H9 (cell line): ENCODE measurements at regions not wholly inside any gene's neighbourhood (a gene's known extent, or its start where the extent isn't known, plus 50 kb on each side); places are given as distances from the start of the nearest gene placed in this dataset.

ENCODE experiments used
- DNase-seq: peaks from one replicate; pipeline ENCODE4 v3.0.0-alpha.2; 2017
- H2AFZ ChIP-seq: one replicate; pipeline ENCODE4 v1.6.1; 2013; ENCODE audit warnings: mild to moderate bottlenecking, low read length, control low read depth, moderate library complexity
- H2AK5ac ChIP-seq: 2 replicates; pipeline ENCODE4 v1.6.1; 2013; ENCODE audit warnings: low read length, control low read depth, mixed read lengths; ENCODE audit not compliant: insufficient read length
- H2BK120ac ChIP-seq: one replicate; pipeline ENCODE4 v1.6.1; 2013; ENCODE audit warnings: low read depth, mild to moderate bottlenecking, low read length, control low read depth, inconsistent platforms; ENCODE audit not compliant: poor library complexity, severe bottlenecking
- H2BK12ac ChIP-seq: 2 replicates; pipeline ENCODE4 v1.6.1; 2013; ENCODE audit warnings: low read length, control low read depth, mixed read lengths, low read depth; ENCODE audit not compliant: insufficient read length
- H2BK15ac ChIP-seq: 2 replicates; pipeline ENCODE4 v1.6.1; 2013; ENCODE audit warnings: low read depth, low read length, control low read depth
- H2BK20ac ChIP-seq: one replicate; pipeline ENCODE4 v1.6.1; 2013; ENCODE audit warnings: low read depth, mild to moderate bottlenecking, low read length, control low read depth, inconsistent platforms; ENCODE audit not compliant: poor library complexity, severe bottlenecking
- H2BK5ac ChIP-seq: 2 replicates; pipeline ENCODE4 v1.6.1; 2013; ENCODE audit warnings: low read length, control low read depth, mixed read lengths; ENCODE audit not compliant: insufficient read length
- H3K14ac ChIP-seq: 2 replicates; pipeline ENCODE4 v1.6.1; 2013; ENCODE audit warnings: low read length, control low read depth; ENCODE audit not compliant: insufficient read depth
- H3K18ac ChIP-seq: 2 replicates; pipeline ENCODE4 v1.6.1; 2013; ENCODE audit warnings: low read depth, mild to moderate bottlenecking, mixed read lengths, low read length, control low read depth; ENCODE audit not compliant: insufficient read length
- H3K23ac ChIP-seq: 2 replicates; pipeline ENCODE4 v1.6.1; 2013; ENCODE audit warnings: low read length, control low read depth, mixed read lengths, low read depth; ENCODE audit not compliant: insufficient read length
- H3K23me2 ChIP-seq: 2 replicates; pipeline ENCODE4 v1.6.1; 2013; ENCODE audit warnings: low read depth, mild to moderate bottlenecking, mixed read lengths, low read length, control low read depth; ENCODE audit not compliant: insufficient read length, poor library complexity, severe bottlenecking
- H3K27ac ChIP-seq: 2 replicates; pipeline ENCODE4 v1.5.1; 2013; ENCODE audit warnings: low read length, control low read depth, mixed read lengths, low read depth; ENCODE audit not compliant: insufficient read length
- H3K27me3 ChIP-seq: 2 replicates; pipeline ENCODE4 v1.6.1; 2013; ENCODE audit warnings: low read length, control low read depth, inconsistent platforms; ENCODE audit not compliant: insufficient read depth
- H3K4ac ChIP-seq: 2 replicates; pipeline ENCODE4 v1.6.1; 2013; ENCODE audit warnings: low read depth, mild to moderate bottlenecking, control low read depth, inconsistent platforms, low read length, moderate library complexity
- H3K4me1 ChIP-seq: 2 replicates; pipeline ENCODE4 v1.6.1; 2013; ENCODE audit warnings: low read length, control low read depth, inconsistent platforms; ENCODE audit not compliant: insufficient read depth
- H3K4me2 ChIP-seq: 2 replicates; pipeline ENCODE4 v1.6.1; 2013; ENCODE audit warnings: low read length, control low read depth, mixed read lengths; ENCODE audit not compliant: insufficient read length, insufficient read depth
- H3K56ac ChIP-seq: 2 replicates; pipeline ENCODE4 v1.6.1; 2013; ENCODE audit warnings: low read depth, mild to moderate bottlenecking, mixed read lengths, low read length, control low read depth; ENCODE audit not compliant: insufficient read length
- H3K79me1 ChIP-seq: 2 replicates; pipeline ENCODE4 v1.6.1; 2013; ENCODE audit warnings: low read depth, mild to moderate bottlenecking, moderate library complexity, low read length, control low read depth, inconsistent platforms; ENCODE audit not compliant: insufficient read depth, poor library complexity, severe bottlenecking
- H3K79me2 ChIP-seq: 2 replicates; pipeline ENCODE4 v1.6.1; 2013; ENCODE audit warnings: low read length, control low read depth, inconsistent platforms; ENCODE audit not compliant: insufficient read depth
- H3K9ac ChIP-seq: 2 replicates; pipeline ENCODE4 v1.6.1; 2013; ENCODE audit warnings: low read length, control low read depth, mixed read lengths; ENCODE audit not compliant: insufficient read length; ENCODE audit errors: extremely low read depth
- H3K9me3 ChIP-seq: one replicate; pipeline ENCODE4 v1.6.1; 2013; ENCODE audit warnings: low read depth, low read length, inconsistent platforms; ENCODE audit not compliant: control insufficient read depth
- H3T11ph ChIP-seq: one replicate; pipeline ENCODE4 v1.6.1; 2013; ENCODE audit warnings: mild to moderate bottlenecking, low read length, control low read depth, inconsistent platforms
- H4K20me1 ChIP-seq: one replicate; pipeline ENCODE4 v1.6.1; 2013; ENCODE audit not compliant: control insufficient read depth, insufficient read length, insufficient read depth
- H4K5ac ChIP-seq: 2 replicates; pipeline ENCODE4 v1.6.1; 2013; ENCODE audit warnings: low read depth, mild to moderate bottlenecking, mixed read lengths, low read length, control low read depth; ENCODE audit not compliant: insufficient read length
- H4K8ac ChIP-seq: replicated peaks from 2 replicates; pipeline ENCODE4 v1.6.1; 2013; ENCODE audit warnings: low read length, control low read depth, mixed read lengths, low read depth; ENCODE audit not compliant: insufficient read length
- H4K91ac ChIP-seq: 2 replicates; pipeline ENCODE4 v1.6.1; 2013; ENCODE audit warnings: low read depth, mild to moderate bottlenecking, moderate library complexity, mixed read lengths, low read length, control low read depth; ENCODE audit not compliant: insufficient read length
- H3K27ac Mint-ChIP-seq, 3 experiments: 2 replicates in 2 of 3; 3 replicates in 1 of 3; pipeline ENCODE4 v1.8.0; 2020 to 2021; ENCODE audit warnings: mixed read lengths in 3 of 3, mild to moderate bottlenecking in 1 of 3, moderate library complexity in 1 of 3
- H3K27me3 Mint-ChIP-seq: 2 replicates; pipeline ENCODE4 v1.8.0; 2021; ENCODE audit warnings: low read depth, mild to moderate bottlenecking, moderate library complexity, mixed read lengths
- H3K36me3 Mint-ChIP-seq, 3 experiments: 2 replicates in 2 of 3; 3 replicates in 1 of 3; pipeline ENCODE4 v1.8.0; 2020 to 2021; ENCODE audit warnings: low read depth in 3 of 3, mixed read lengths in 3 of 3; ENCODE audit not compliant: insufficient read depth in 1 of 3
- H3K4me1 Mint-ChIP-seq, 2 experiments: 2 replicates each; pipeline ENCODE4 v1.8.0; 2020; ENCODE audit warnings: mixed read lengths in 2 of 2
- H3K4me3 Mint-ChIP-seq, 2 experiments: 2 replicates in 1 of 2; 3 replicates in 1 of 2; pipeline ENCODE4 v1.8.0; 2020 to 2021; ENCODE audit warnings: mild to moderate bottlenecking in 2 of 2, mixed read lengths in 2 of 2, moderate library complexity in 1 of 2
- H3K9me3 Mint-ChIP-seq, 2 experiments: 2 replicates in 1 of 2; 3 replicates in 1 of 2; pipeline ENCODE4 v1.8.0; 2020; ENCODE audit warnings: mild to moderate bottlenecking in 2 of 2, mixed read lengths in 2 of 2, moderate library complexity in 1 of 2
- CTCF ChIP-seq: fragments of 200-600 bp; sonication (generic); conservative IDR thresholded peaks from 3 replicates; pipeline ENCODE4 v1.8.0; 2021; ENCODE audit warnings: antibody characterized with exemption, mild to moderate bottlenecking
- whole genome bisulfite sequencing: extraction: QIAGEN DNeasy Blood & Tissue Kit; methylation state at CpG from one replicate; pipeline ENCODE4 v1.1.7; 2013; ENCODE audit warnings: missing lambda C conversion rate, low lambda C conversion rate, mixed read lengths; ENCODE audit not compliant: insufficient read length; ENCODE audit errors: extremely low coverage; 5-methylcytosine and 5-hydroxymethylcytosine counted together

- Histone ChIP-seq H2BK15ac (no peak overlapping the region), H4K20me1 (no peaks in the 10 kb centered on the region), H3K4ac (no peak overlapping the region), H3K23me2 (no peaks in the 10 kb centered on the region), H3K79me2 (no peaks in the 10 kb centered on the region), H4K91ac (no peak overlapping the region), H2AK5ac (no peak overlapping the region), H3K27ac (no peak overlapping the region), H2BK120ac (no peak overlapping the region), H2BK20ac (no peak overlapping the region), H3K4me2 (no peak overlapping the region), H2BK5ac (no peak overlapping the region), H3K18ac (no peak overlapping the region), H3K14ac (no peak overlapping the region), H3K23ac (no peak overlapping the region), H3K56ac (no peak overlapping the region), H2BK12ac (no peak overlapping the region), H3K4me1 (no peaks in the 10 kb centered on the region; the same call in 1 of the 2 replicates), H3K27me3 (no peaks in the 10 kb centered on the region), H4K8ac (no peak overlapping the region), H3K79me1 (no peaks in the 10 kb centered on the region), H3K9me3 (no peaks in the 10 kb centered on the region), H4K5ac (no peak overlapping the region), H2AFZ (no peak overlapping the region), H3T11ph (no peak overlapping the region), H3K9ac (no peak overlapping the region)
- H3K27me3 Mint-ChIP-seq: peaks cover 7% of the 10 kb centered on the region
- no peak overlapping the region for H3K4me3 Mint-ChIP-seq
- WGBS: no CpG with 5 or more reads among the region's 11 CpGs
- peak overlapping the region in 1 of 3 experiments; percentile 56; a peak in 1 of 7 replicates for H3K27ac Mint-ChIP-seq
- no peaks in the 10 kb centered on the region for H3K36me3 Mint-ChIP-seq
- H3K4me1 Mint-ChIP-seq: peaks cover 9 to 21% of the 10 kb centered on the region in 2 experiments
- H3K9me3 Mint-ChIP-seq: no peaks in the 10 kb centered on the region
- TF ChIP-seq CTCF: no peak
- no peak for DNase-seq
These were observed 113.5 kb upstream of the PABPC3 start for GRCh38 chr13:24982333-24982999.
